NOMO-1 (cell line): ENCODE measurements at regions not wholly inside any gene's neighbourhood (a gene's known extent, or its start where the extent isn't known, plus 50 kb on each side); places are given as distances from the start of the nearest gene placed in this dataset.

Experiments used
- DNase-seq, 2 experiments: peaks; one replicate each; lab custom pipeline; 2025; ENCODE audit not compliant: unreplicated experiment in 2 of 2; lab: John Stamatoyannopoulos, UW

DNA sequence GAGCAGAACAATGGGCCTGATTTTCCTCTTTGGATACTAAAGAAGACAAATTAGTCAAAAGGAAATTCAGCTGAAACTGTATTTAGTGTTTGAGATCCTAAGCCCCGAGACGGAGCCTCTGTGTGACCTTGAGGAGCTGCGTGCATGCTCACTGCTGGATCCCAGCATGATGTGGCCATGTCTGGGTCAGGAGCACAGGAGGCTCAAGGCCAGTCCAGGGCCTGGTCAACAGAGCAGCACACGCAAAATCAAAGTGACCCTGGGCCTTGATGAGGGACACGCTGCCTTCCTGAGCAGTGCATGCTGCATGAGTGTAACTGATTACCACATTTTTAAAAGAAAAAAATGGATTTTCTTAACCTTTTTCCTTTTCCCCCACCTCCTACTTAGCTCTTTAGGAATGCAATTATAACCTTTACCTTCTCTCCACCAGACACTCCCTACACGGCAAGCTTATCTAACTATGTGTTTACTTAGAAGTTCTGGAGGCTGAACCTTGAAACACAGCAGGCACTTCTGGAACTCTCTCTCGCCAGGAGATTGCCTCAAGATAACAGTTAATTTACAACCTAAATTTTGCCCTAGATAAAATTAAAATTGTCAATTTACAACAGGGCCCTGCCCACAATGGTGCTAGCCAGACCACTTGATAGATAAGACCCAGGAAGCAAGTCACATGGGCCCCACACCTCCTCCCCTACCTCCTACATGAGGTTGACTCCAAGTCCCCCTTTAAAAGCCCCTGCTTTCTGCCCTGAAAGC, 144.6 kb downstream of the LRIG2 start:
- no peak for DNase-seq

DNA sequence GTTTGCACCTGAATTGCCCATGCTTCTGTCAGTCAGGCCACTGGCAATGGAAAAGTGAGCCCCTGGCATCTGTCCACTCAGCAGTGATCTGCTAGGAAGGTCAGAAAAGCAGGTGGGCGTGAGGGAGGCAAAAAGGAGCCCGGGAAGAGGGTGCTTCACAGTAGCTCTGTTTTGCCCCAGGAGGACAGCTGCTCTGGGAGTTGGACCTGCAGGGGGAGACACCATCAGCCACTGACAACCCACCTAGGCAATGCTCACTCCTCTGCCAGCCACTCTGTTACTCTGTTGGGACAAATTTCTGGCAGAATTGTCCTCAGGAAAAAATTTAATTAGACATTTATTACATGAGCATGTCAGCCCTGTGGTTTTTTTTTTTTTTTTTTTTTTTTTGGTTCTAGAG, 146.4 kb downstream of the LRIG2 start:
- no peak for DNase-seq

DNA sequence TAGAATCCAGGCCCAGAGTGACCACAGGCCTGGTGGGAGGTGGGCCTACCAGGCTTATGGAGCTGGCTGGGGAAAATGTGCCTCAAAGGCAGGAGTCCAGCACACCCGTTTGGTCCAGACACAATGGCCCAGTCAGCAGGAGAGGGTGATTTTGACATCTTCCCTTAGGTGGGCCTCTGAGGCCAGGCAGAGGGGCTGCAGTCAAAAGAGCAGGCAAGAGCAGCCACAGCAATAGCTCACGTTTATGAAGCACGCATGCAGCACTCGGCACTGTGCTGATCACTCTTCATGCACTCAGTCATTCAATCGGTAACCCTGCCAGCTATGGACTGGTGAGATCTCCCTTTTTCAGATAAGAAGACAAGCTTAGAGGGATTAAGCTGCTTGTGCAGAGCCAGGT, 146.8 kb downstream of the LRIG2 start:
- DNase-seq = no peak

DNA sequence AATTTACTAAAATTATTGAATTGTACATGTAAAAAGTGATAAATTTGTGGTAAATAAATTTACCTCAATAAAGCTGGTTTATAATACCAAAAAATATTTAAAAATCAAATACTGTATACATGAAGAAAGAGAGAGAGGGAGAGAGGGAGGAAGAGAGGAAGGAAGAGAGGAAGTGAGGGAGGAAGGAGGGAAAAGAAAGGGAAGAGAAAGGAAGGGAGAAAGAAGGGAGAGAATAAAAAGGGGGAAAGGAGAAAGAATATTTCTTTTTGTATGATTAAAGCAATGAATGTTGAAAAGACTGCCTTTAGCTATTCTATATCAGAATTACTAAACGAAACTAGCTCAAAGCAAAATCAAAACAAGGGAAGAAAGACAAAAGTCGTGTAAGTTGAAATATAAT, 150.0 kb downstream of the LRIG2 start:
- no peak for DNase-seq

DNA sequence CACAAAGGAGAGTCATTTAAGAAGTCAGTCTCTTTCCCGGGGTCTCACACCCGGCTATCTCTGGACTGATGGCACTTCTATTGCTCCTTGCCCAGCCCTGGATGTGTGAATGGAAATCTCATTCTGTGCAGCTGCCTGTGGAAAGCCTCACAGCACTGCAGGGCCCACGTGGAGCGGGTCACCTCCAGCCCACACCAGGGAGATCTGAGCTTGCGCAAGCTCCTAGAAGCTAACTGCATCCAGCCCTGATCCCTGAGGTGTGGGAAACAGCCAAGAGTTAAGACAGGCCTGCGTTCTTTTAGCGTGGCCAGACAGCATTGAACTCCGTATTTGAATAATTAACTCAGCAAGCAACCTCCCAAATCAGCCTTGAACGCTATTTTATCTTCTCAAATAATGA, 150.5 kb downstream of the LRIG2 start:
- no peak for DNase-seq

DNA sequence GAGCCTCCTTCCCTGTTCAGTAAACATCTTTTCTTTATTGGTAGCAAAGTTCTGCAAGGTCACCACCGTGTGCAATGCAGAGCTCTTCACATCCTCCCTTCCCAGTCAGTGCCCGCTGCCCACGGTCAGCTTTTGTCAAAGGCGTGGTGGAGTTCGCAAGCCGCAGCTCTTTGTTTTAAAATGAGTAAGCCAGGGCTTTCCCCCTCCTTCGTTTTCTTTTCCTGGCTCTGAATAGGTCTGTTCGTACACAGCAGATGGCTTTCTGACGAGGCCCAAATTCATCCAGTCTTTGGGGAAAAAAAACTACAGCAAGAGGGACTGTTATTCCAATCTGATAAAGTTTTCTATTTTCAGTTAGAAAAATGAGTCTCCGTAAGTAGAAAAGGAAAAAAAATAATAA, 153.2 kb downstream of the LRIG2 start:
- no peak for DNase-seq

DNA sequence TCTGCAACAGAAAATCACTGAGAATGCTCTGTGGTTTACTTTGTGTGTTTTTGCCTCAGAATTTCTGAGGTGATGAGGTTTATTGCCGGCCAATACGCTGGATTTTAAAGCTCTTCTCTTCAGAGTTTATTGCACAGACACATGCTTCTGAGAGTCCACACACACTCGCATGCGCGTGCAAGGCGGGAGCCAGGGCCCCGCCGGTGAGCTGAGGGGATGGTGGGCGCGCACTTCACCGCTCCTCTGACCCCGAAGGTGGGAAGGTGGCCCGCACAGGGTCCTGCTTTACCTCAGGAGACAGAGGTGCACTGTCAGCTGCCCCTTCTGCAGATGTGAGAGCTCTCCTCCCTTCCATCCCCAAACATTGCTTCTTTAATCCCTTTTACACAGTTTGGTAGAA, 158.4 kb upstream of the MAGI3 start:
- no peak for DNase-seq

DNA sequence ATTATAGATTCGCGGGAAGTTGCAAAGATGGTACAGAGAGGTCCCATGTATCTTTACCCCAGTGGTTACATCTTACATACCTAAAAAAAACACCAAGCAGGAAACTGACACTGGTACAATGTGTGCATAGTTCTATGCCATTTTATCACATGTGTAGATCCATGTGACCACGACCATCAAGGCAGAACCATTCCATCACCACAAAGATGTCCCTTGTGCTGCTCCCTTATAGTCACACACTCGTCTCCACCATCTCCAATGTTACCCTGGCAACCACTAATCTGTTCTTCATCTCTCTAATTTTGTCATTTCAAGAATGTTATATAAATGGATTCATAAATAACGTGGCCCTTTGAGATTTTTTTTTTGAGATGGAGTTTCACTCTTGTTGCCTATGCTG, 156.9 kb upstream of the MAGI3 start:
- no peak for DNase-seq

DNA sequence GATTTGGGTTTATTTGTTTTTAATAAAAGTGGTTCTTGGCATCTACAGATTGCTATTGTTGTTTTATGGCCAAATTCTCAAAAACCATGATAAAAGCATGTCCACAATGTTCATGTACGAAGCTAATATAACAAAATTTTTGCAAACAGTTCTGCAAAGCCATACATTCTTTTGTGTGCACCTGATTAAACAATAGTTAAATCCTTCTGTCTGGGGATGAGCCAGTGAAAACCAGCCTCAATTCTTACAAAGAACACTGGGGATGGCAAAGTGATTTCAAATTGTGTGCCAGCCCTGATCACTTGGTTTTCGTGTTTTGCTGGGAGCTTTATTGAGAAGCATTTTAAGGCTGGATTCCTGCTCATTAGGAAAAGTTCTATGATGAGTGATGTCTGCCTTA, 149.1 kb upstream of the MAGI3 start:
- DNase-seq = no peak

DNA sequence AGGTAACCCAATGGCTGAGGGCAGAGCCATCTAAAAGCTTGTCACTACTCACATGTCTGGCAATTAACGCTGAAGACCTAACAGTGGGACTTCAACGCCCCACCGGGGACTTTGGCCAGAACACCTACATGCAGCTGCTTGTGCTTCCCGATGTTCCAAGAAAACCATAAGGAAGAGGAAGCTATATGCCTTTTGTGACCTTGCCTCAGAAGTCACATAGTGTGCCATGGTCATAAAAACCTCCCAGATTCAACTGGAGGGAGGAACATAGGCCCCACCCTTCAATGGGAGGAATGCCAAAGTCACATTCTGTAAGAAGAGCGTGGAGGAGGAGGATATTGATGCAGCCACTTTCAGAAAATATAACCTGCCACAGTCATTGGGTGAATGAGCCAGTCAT, 147.8 kb upstream of the MAGI3 start:
- no peak for DNase-seq

DNA sequence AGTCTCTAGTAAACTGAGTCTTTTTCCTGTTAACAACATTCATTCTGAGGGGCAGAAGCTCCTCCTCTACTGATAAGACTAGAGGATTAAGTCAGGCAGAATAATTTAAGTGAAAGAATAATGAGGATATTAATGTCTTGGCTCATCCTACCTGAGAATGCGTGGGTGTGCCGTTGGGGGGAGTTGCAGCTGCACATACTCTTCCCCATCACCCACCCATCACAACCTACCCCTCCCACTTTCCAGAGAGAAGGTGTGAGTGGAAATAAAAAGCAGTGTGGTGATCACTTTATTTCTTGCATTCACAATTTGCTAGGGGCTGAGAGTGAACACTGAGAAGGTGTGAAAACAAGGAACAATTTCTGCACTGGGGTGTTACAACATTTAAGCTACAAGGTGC, 146.8 kb upstream of the MAGI3 start:
- no peak for DNase-seq

DNA sequence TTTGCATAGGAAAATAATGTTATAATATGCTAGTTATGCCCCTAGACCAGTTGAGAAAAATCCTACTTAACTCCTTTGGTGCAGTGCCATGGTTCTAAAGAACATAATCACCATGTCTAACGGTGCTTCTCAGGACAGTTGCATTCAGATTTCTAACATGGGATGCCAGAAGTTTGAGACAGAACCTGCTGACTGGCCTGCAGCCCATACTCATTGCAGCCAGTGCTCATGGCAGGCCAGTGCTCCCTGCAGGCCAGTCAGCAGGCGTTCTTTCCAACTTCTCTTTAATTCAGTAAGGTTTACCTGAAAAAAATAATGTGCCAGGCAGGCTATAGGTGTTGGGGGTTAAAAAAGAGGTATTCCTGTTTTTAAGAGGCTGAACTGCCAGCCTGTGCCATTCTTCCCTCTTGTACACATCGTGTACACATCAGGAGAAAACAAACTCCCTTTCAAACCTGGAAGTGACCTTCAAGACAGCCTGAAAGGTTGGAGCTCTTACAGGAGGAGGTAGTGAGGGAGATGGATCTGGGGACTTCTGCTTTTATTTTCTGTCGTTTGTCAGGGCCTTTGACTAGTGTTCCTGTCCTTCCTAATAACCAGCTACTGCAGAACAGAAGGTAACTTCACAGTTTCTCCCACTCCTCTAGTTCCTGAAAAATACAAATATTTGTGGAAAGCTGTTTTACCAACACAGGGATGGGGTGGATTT, 146.0 kb upstream of the MAGI3 start:
- no peak for DNase-seq

DNA sequence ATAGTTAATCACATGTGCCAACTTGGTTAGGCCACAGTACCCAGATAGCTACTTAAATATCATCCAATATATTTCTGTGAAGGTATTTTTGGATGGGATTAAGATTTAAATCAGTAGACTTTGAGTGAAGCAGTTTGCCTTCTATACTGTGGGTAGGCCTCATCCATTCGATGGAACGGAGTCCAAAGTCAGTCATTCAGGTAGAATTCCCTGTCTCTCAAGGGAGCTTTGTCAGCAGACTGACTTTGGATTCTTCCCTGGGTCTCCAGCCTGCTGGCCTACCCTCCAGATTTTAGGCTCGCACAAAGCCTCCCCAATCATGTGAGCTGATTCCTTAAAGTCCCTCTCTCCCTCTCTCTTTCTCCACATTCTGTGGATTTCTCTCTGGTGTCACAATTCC, 145.1 kb upstream of the MAGI3 start:
- no peak for DNase-seq

DNA sequence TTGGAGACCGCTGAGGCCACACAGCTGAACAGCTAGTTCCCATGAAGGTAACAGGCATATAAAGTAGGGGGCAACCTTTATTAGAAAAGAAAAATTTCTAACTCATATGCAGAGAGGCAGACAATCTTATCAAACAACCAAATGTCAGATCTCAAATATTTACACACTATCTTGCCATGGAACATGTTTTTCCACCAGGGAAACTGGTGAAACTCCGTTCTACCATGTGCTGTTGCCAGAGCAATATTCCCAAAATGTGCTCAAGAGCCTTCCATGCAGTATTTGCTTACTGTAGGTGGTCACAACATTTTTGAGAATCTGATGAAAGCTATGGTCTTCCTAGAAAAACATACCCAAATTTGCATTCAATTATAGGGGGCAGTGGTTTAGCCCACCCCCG, 143.4 kb upstream of the MAGI3 start:
- DNase-seq = no peak

DNA sequence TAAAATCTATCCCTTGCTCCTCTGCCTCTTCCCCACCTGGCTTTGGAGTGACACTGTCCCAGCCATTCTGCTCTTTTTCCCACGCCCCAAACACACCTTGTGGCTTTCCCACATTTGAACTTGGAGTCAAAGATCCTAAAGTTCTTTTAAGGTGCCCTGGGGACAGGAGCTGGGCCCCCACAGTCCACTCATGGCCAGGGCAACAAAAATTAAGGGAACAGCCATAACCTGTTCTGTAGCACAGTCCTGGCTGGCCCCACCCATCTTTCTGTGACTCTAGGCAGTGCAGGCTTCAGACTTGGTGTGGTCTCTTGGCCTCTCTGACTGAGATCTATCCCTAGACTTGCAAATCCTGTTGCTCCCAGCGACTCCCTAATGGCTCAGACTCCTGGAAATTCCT, 143.0 kb upstream of the MAGI3 start:
- no peak for DNase-seq

DNA sequence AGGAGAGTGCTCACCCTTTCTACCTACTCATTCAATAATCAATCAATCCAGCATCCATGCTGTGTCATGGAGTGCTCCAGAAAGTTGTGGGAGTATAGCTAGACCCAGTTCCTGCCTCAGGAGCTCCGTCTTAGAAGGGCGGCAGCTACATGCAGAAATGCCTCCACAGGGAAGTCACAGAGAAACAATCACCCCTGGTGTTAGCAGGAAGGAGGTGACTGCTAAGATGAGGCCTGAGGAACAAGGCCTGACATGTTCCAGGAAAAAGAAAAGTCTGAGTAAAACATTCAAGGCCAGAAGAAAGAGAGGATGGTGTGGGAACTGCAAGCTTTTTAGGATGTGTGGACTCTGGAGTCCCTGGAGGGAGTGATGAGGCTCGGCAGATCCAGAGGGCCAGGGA, 142.5 kb upstream of the MAGI3 start:
- DNase-seq = no peak

DNA sequence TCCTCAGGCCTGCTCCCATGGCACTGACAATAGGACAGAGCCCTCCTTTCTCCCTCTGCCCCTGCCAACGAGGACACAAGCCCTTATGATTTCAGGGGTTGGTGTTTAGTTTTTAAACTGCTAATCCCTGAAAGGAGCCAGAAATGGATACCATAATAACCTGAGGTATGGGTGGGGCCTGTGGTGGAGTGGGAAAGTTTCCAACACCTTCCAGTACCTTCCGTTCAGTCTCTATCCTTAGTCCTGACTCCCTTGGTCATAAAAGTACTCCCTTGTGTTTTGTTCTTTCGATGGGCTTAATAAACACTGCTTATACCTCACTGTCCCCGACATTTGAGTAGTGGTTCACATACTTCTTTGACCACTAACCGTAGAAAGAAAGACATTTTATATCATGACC, 141.8 kb upstream of the MAGI3 start:
- DNase-seq = no peak

DNA sequence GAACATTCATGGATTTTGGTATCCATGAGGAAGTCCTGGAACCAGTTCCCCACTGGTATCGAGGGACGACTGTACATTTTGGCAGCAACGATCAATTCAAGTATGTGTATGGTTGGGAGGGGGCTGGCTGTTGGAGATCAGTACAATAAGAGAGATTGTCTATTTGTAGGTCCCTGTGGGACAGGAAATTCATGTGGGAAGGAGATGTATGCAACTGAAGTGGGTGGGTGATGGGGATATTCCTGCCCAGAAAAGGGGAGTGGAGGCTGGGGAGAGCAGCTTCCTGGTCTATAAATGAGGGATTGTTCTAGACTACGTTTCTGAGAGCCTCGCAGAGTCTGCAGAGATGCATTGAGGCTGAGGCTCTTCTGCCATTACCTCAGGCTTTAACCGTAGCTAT, 140.2 kb upstream of the MAGI3 start:
- DNase-seq = no peak

DNA sequence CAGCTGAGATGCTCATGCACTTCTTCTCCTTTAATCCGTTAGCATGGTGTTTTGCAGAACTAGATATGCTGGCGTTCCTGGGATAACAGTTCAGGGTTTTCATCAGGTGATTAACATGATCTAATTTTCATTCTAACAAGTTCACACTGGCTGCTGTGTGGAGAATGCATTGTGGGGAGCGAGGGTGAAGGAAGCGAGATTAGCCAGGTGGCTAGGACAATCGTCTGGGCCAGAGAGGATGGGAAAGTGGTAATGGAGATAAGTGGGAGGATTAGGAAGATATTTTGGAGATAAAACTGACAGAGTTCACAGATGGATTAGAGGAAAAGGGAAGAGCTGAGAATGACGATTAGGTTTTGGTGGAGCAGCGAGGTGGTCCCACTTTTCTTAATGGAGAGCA, 138.1 kb upstream of the MAGI3 start:
- DNase-seq = no peak

DNA sequence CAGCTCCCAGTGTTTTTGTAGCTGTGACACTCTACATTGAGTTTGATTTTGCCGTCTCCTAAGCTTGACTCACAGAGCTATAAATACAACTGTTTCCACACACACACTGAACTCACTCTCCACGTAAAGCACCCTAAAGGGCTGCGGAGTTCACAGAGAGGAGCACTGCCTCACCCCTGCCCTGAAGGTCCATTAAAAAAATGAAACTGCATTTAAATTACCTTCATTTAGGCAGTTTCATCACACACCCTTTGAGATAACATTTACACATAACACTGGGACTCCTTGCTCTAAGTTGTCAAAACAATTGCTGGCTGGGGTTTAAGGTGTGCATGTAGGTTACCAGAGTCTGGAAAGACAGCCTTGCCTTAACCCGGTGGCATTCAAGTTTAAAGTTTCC, 137.1 kb upstream of the MAGI3 start:
- no peak for DNase-seq

DNA sequence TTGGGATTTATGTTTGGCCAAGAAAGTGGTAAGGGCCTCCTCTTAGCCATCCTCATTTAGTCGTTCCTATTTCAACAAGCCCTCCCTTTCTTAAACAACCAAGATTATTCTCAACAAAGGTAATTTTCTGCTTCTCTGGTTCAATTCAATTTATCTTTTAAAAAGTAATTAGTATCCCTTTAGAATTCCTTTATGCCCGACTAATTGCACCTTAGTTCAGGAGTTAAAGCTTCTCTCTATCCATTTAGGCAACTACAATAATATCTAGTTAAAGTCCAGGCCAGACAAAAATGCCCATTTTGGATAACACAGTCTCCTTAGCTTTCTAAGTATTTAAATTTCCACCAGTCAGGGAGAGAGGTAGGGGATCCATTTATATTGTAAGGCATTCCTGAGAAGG, 136.7 kb upstream of the MAGI3 start:
- no peak for DNase-seq

DNA sequence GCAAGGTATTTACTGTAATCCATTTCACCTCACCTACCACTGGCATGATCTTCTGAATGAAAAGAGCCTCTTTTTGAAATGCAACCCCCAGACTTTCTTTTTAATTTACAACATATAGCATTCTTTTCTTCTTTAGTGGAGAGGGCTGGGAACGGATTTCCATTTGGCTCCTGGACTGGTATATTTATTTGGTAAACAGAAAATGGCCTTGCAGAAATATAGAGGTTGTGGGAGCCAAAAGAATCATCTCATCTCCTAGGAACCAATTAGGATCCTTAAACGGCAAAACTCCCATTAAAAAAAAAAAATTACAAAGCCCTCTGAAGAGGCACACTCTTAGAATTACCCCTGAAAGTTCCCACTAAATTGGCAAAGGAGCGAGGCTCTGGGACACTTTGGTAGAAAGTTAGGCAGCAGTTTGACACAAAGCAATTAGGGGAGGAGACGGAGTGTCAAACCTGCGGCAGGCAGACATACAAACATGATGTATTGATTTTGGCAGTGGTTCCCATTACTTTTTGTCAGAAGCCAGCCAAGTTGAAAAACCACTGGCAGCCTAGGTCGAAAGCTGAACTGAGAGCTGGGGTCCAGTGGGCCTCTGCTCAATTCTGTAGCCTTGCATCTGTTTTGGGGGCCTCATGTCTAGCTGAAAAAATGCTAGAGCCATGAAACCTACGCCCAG, 135.1 kb upstream of the MAGI3 start:
- DNase-seq = no peak
